Retinal pigment epithelial cell (primary cell): ENCODE measurements at regions not wholly inside any gene's neighbourhood (a gene's known extent, or its start where the extent isn't known, plus 50 kb on each side); places are given as distances from the start of the nearest gene placed in this dataset.

Experiments
- DNase-seq: peaks from one replicate; pipeline ENCODE4 v3.0.0-alpha.2; 2010; ENCODE audit warnings: low read depth
- H3K4me3 ChIP-seq: 2 replicates; pipeline ENCODE4 v1.5.1; 2011; ENCODE audit warnings: mild to moderate bottlenecking, low read length, control low read depth, moderate library complexity
- TF ChIP-seq, protein P1 (sequence below): conservative IDR thresholded peaks from 2 replicates; pipeline ENCODE4 v1.5.1; 2011; ENCODE audit warnings: low read depth, low read length, control low read depth, inconsistent platforms

DNA sequence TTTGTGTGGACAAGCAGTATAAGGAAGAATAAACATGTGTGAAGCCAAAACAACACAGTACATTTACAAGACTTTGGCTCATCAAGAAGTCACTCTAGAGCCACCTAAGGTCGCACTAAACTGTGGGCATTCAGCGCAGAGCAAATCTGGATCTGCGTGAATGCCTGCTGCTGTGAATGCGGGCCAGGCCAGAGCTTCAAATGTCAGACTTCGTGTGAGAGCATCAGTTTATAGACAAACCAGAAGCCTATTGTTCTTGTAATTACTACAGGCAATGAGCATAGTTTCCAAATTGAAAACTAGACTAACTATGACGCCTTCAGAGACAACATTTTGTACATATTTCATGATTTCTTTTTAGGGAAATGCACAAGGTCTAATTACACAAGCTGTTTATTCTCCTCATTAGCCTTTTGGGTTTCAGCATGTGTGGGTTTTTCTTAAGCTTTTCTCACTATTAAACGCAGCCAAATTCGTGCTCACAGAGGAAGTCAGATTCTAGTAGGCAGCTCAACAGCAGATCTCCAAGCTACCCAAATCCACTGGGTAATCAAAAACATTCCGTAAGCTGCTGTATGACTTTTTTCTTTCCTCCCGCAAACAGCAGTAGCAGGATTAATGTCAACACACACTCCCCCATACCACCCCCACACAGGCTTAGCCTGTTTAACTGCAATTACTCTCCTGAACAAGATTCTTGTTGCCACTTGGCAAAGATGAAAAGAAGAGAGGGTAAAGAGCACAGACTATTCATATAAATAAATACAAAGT lies 84.5 kb upstream of the SETMAR start:
- peak; percentile 71 for DNase-seq
- H3K4me3 ChIP-seq: no peak overlapping the region
- TF ChIP-seq, protein P1, sequence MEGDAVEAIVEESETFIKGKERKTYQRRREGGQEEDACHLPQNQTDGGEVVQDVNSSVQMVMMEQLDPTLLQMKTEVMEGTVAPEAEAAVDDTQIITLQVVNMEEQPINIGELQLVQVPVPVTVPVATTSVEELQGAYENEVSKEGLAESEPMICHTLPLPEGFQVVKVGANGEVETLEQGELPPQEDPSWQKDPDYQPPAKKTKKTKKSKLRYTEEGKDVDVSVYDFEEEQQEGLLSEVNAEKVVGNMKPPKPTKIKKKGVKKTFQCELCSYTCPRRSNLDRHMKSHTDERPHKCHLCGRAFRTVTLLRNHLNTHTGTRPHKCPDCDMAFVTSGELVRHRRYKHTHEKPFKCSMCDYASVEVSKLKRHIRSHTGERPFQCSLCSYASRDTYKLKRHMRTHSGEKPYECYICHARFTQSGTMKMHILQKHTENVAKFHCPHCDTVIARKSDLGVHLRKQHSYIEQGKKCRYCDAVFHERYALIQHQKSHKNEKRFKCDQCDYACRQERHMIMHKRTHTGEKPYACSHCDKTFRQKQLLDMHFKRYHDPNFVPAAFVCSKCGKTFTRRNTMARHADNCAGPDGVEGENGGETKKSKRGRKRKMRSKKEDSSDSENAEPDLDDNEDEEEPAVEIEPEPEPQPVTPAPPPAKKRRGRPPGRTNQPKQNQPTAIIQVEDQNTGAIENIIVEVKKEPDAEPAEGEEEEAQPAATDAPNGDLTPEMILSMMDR: no peak

DNA sequence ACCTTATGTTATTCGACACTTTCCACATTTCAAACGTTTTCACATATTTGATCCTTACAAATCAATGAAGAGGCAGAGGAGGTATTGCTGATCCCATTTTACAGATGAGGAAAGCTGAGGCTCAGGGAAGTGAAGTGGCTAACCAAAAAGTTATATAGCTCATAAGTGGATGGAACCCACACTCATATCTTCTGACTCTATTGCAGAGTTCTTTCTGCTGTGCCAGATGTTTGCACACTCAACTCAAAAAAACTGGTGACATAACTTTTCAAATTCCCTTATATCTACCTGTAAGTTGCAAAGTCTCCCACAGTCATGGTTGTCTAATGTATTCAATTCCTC lies 84.0 kb upstream of the SETMAR start:
- TF ChIP-seq, protein P1: no peak
- no peak for DNase-seq
- no peak overlapping the region for H3K4me3 ChIP-seq

DNA sequence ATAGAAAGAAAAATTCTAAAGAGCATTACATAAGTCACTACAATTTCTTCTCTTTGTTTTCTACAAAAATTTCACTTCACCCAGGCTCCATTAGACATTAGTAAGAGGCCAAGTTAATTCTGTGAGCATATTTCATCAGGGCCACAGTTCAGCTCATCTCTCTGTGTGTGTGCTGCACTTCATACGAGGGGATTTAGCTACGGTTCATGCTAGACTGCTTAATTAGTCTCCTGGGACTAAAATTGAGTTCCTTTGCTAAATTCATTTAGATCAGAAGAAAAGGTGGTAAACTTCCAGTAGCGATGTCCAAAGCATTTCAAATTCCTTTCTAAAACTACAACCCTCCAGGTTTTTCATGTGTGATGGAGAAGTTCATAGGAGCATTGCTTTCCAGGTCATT lies 83.1 kb upstream of the SETMAR start:
- TF ChIP-seq, protein P1: no peak

DNA sequence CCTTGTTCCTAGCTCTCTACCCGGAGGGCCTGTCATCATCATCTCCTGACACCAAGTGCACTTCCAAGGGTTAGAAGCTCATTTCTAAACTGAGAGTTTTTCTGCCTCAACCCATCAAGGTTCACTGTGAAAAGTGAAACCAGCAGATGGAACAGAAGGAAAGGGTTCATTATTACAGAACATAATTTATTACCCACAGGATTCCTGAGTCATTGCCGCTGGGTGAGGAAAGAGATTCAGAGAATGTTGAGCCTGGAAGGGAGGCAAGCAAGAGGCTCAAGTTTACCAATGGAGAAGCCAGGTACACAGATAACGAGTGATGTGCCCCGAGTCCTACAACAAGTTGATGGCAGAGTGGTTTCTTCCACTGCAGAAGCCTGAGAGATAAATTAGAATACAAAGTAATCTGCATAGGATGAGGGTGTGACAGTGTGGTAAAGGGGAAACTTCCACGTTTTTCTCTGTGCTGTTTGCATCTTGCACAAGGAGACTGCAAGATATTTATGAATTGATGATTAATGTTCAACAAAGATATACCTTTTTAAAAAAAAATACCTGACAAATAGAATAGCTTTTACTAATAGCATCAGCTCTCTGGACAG lies 80.5 kb upstream of the SETMAR start:
- TF ChIP-seq, protein P1: no peak
- no peak overlapping the region for H3K4me3 ChIP-seq
- DNase-seq: no peak

More for the DNA sequence above, 83.1 kb upstream of the SETMAR start:
- DNase-seq: no peak
- H3K4me3 ChIP-seq: no peak overlapping the region

DNA sequence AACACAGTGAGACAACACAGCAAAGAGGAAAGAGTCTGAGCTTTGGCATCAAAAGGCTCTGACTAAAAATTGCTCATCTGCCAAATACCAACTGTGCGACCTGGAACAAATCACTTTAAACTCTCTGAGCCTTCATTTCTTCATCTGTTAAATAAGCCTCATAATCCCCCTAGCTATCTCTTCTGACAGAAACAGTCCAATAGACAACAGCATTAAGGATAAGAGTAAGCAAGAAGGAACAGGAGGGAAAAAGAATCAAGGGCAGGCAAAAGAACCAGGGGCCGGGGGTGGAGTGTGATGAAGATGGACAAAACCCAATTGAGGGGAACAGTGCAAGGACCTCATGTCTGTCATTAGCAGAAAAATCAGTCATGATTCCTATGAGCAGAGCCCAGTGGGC lies 79.4 kb upstream of the SETMAR start:
- DNase-seq: no peak
- no peak overlapping the region for H3K4me3 ChIP-seq
- TF ChIP-seq, protein P1: no peak

DNA sequence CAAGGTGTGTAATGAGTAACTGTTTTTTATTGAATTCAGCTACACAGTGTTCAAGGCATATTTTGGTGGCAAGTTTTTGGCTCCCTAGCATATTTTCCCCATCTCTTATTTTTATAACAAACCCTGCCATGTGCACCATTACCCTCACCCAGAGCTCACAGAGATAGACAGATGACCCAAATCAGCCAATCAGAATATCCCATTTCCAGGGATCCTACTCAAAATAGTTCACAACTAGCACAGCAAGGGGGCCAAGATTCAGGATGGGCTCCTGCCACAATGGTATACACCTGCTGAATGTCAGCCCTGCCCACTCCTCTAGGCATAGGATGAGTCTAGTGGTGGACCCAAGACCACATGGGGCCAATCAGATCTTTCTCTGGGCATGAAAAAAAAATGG lies 78.8 kb upstream of the SETMAR start:
- DNase-seq: no peak
- H3K4me3 ChIP-seq: no peak overlapping the region
- TF ChIP-seq, protein P1: no peak

DNA sequence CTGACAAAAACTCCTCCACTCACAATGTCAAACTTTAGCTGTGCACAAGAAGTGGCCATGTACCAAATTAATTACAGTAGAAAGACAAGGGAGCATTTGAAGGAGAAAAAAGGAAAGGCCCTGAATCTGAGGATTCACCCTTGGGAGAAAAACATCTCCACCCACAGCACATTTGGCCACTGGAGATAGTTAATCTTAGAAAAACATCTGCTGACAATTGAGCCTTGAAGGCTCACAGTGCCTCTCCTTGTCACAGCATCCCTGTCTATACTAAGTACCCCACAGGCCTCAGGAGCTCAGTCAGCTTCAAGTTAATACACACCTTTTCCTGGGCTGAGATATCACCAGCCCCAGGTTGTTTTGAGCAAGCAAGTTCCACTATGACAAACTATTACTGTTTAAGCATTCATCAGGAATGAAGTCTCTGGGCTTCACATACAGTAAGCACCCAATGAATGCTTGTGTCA lies 78.1 kb upstream of the SETMAR start:
- H3K4me3 ChIP-seq: no peak overlapping the region
- no peak for DNase-seq
- TF ChIP-seq, protein P1: no peak
